ENCODE measurements at regions not wholly inside any gene's neighbourhood (a gene's known extent, or its start where the extent isn't known, plus 50 kb on each side); places are given as distances from the start of the nearest gene placed in this dataset.

GRCh38 chr4:138090918-138091676 lies 151.1 kb downstream of the SLC7A11 start:
- no peak for TF ChIP-seq CTCF (IDR thresholded peaks at IDR 0.05; ENCODE audit: borderline replicate concordance, extremely low read depth, insufficient read depth)
- intact Hi-C loops (cut with DNase I) = no loop called here
- Histone ChIP-seq H3K27me3 (ENCODE audit: control insufficient read depth, insufficient read depth, low read length) (no peaks in the 10 kb centered on the region), H3K27ac (ENCODE audit: low read depth in 2 of 2, low read length in 2 of 2) (no peak overlapping the region), H3K9me3 (ENCODE audit: control insufficient read depth in 2 of 3, insufficient read depth in 1 of 3, low read length in 3 of 3) (no peaks in the 10 kb centered on the region), H3K9ac (ENCODE audit: low read length in 3 of 3) (no peak overlapping the region), H3K36me3 (ENCODE audit: control insufficient read depth in 2 of 3, insufficient read depth in 3 of 3, low read length in 3 of 3) (no peaks in the 10 kb centered on the region), H3K4me1 (ENCODE audit: control insufficient read depth in 2 of 3, insufficient read depth in 2 of 3, low read depth in 1 of 3, low read length in 3 of 3) (peaks cover 0 to 2% (median 0%) of the 10 kb centered on the region in 3 donors), H3K4me3 (ENCODE audit: low read length in 3 of 3) (peak overlapping the region in 1 of 3 donors; percentile 54)
- FAIRE-seq (no peak), DNase-seq (peak in 1 of 5 donors; percentile 6)

GRCh38 chr4:138090150-138090917 lies 151.8 kb downstream of the SLC7A11 start:
- DNase-seq (peak in 4 of 5 donors; percentile 67 to 94 (median 83)), FAIRE-seq (peak; percentile 95)
- H3K9ac ChIP-seq (ENCODE audit: low read length in 3 of 3) = no peak overlapping the region
- no peaks in the 10 kb centered on the region for H3K36me3 ChIP-seq (ENCODE audit: control insufficient read depth in 2 of 3, insufficient read depth in 3 of 3, low read length in 3 of 3)
- peaks cover 0 to 2% (median 0%) of the 10 kb centered on the region in 3 donors for H3K4me1 ChIP-seq (ENCODE audit: control insufficient read depth in 2 of 3, insufficient read depth in 2 of 3, low read depth in 1 of 3, low read length in 3 of 3)
- no peaks in the 10 kb centered on the region for H3K9me3 ChIP-seq (ENCODE audit: control insufficient read depth in 2 of 3, insufficient read depth in 1 of 3, low read length in 3 of 3)
- no peak overlapping the region for H3K27ac ChIP-seq (ENCODE audit: low read depth in 2 of 2, low read length in 2 of 2)
- TF ChIP-seq CTCF (IDR thresholded peaks at IDR 0.05; ENCODE audit: borderline replicate concordance, extremely low read depth, insufficient read depth) = peak; percentile 74
- intact Hi-C loops (cut with DNase I) = no loop called here
- peak overlapping the region; percentile 46 to 60 (median 54) for H3K4me3 ChIP-seq (ENCODE audit: low read length in 3 of 3)
- H3K27me3 ChIP-seq (ENCODE audit: control insufficient read depth, insufficient read depth, low read length) = no peaks in the 10 kb centered on the region

- DNase-seq (peak in 1 of 5 donors; percentile 71), FAIRE-seq (no peak)
- H3K36me3 ChIP-seq (ENCODE audit: control insufficient read depth in 2 of 3, insufficient read depth in 3 of 3, low read length in 3 of 3) = no peaks in the 10 kb centered on the region
- no peak overlapping the region for H3K9ac ChIP-seq (ENCODE audit: low read length in 3 of 3)
- peaks cover 0 to 2% (median 0%) of the 10 kb centered on the region in 3 donors for H3K4me1 ChIP-seq (ENCODE audit: control insufficient read depth in 2 of 3, insufficient read depth in 2 of 3, low read depth in 1 of 3, low read length in 3 of 3)
- no peaks in the 10 kb centered on the region for H3K9me3 ChIP-seq (ENCODE audit: control insufficient read depth in 2 of 3, insufficient read depth in 1 of 3, low read length in 3 of 3)
- no peaks in the 10 kb centered on the region for H3K27me3 ChIP-seq (ENCODE audit: control insufficient read depth, insufficient read depth, low read length)
- no peak overlapping the region for H3K4me3 ChIP-seq (ENCODE audit: low read length in 3 of 3)
- H3K27ac ChIP-seq (ENCODE audit: low read depth in 2 of 2, low read length in 2 of 2) = no peak overlapping the region
- TF ChIP-seq CTCF (IDR thresholded peaks at IDR 0.05; ENCODE audit: borderline replicate concordance, extremely low read depth, insufficient read depth) = no peak
- intact Hi-C loops (cut with DNase I) = no loop called here
Observed at GRCh38 chr4:138088449-138089208, 153.5 kb downstream of the SLC7A11 start.

All from kidney (tissue), 13 donors.